ENCODE measurements at regions not wholly inside any gene's neighbourhood (a gene's known extent, or its start where the extent isn't known, plus 50 kb on each side); places are given as distances from the start of the nearest gene placed in this dataset.

GRCh38 chr5:91221917-91222316 is 161.2 kb downstream of the ARRDC3 start:
- TF ChIP-seq POLR2A (IDR thresholded peaks at IDR 0.05) (no peak), CTCF (IDR thresholded peaks at IDR 0.05) (no peak)
